DOHH2 (cell line): ENCODE measurements at regions not wholly inside any gene's neighbourhood (a gene's known extent, or its start where the extent isn't known, plus 50 kb on each side); places are given as distances from the start of the nearest gene placed in this dataset.

Experiments
- H3F3A ChIP-seq: fragments of 200-600 bp; sonication (generic), shearing (Covaris generic); 2 replicates; pipeline ENCODE4 v1.6.0; 2016; ENCODE audit warnings: antibody characterized with exemption, mild to moderate bottlenecking; ENCODE audit not compliant: control insufficient read depth, insufficient read depth
- H3K27ac ChIP-seq: fragments of 200-600 bp; sonication (generic); 2 replicates; pipeline ENCODE4 v1.5.1; 2014; ENCODE audit warnings: low read depth, mild to moderate bottlenecking, low read length, moderate library complexity
- H3K27me3 ChIP-seq: fragments of 200-600 bp; sonication (generic); 2 replicates; pipeline ENCODE4 v1.6.1; 2014; ENCODE audit warnings: mild to moderate bottlenecking, low read length, mixed read lengths; ENCODE audit not compliant: control insufficient read depth
- H3K36me3 ChIP-seq: fragments of 200-600 bp; sonication (generic); 2 replicates; pipeline ENCODE4 v1.6.1; 2014; ENCODE audit warnings: mild to moderate bottlenecking, low read length, moderate library complexity, mixed read lengths; ENCODE audit not compliant: control insufficient read depth
- H3K4me1 ChIP-seq: fragments of 200-600 bp; sonication (generic); 2 replicates; pipeline ENCODE4 v1.6.1; 2014; ENCODE audit warnings: mild to moderate bottlenecking, low read length, mixed read lengths; ENCODE audit not compliant: control insufficient read depth
- H3K4me2 ChIP-seq: fragments of 200-600 bp; sonication (generic); 2 replicates; pipeline ENCODE4 v1.6.0; 2014; ENCODE audit warnings: mild to moderate bottlenecking, low read length, moderate library complexity
- H3K4me3 ChIP-seq: fragments of 200-600 bp; sonication (generic); 2 replicates; pipeline ENCODE4 v1.5.1; 2014; ENCODE audit warnings: mild to moderate bottlenecking, low read length, mixed read lengths
- H3K79me2 ChIP-seq: fragments of 200-600 bp; sonication (generic); 2 replicates; pipeline ENCODE4 v1.6.1; 2014; ENCODE audit warnings: mild to moderate bottlenecking, low read length, mixed read lengths; ENCODE audit not compliant: control insufficient read depth
- H3K9me2 ChIP-seq: fragments of 200-600 bp; sonication (generic); replicated peaks from 2 replicates; pipeline ENCODE4 v1.6.1; 2014; ENCODE audit warnings: mild to moderate bottlenecking, low read length, mixed read lengths; ENCODE audit not compliant: control insufficient read depth
- H3K9me3 ChIP-seq: fragments of 200-600 bp; sonication (generic); 2 replicates; pipeline ENCODE4 v1.6.1; 2014; ENCODE audit warnings: antibody characterized with exemption, low read length, mixed read lengths; ENCODE audit not compliant: control insufficient read depth, insufficient read depth
- H4K20me1 ChIP-seq: fragments of 200-600 bp; sonication (generic); 2 replicates; pipeline ENCODE4 v1.6.0; 2014; ENCODE audit warnings: low read depth, mild to moderate bottlenecking, antibody characterized with exemption, low read length, moderate library complexity; ENCODE audit not compliant: control insufficient read depth, insufficient read depth
- CTCF ChIP-seq: fragments of 200-600 bp; sonication (generic); IDR thresholded peaks from one replicate; pipeline ENCODE4 v1.5.1; 2014; ENCODE audit warnings: antibody characterized with exemption, mild to moderate bottlenecking, low read depth, low read length; ENCODE audit not compliant: poor library complexity, severe bottlenecking
- EZH2phosphoT487 ChIP-seq: fragments of 200-600 bp; sonication (generic); IDR thresholded peaks from 2 replicates; pipeline ENCODE4 v1.6.1; 2017; ENCODE audit warnings: borderline replicate concordance, mild to moderate bottlenecking, antibody characterized with exemption, low read length, moderate library complexity, mixed read lengths

- H3K27ac ChIP-seq = no peak overlapping the region
- H3K27me3 ChIP-seq = no peaks in the 10 kb centered on the region
- H3K4me2 ChIP-seq = no peak overlapping the region
- no peak for TF ChIP-seq EZH2phosphoT487
- H3K9me3 ChIP-seq = no peaks in the 10 kb centered on the region
- no peaks in the 10 kb centered on the region for H3K36me3 ChIP-seq
- H3K9me2 ChIP-seq = no peaks in the 10 kb centered on the region
- no peak overlapping the region for H3K4me3 ChIP-seq
- no peaks in the 10 kb centered on the region for H3K4me1 ChIP-seq
- no peaks in the 10 kb centered on the region for H4K20me1 ChIP-seq
- H3F3A ChIP-seq = no peaks in the 10 kb centered on the region
- no peaks in the 10 kb centered on the region for H3K79me2 ChIP-seq
Measured at GRCh38 chr5:89417990-89418389, 535.0 kb upstream of the MEF2C start.

GRCh38 chr5:89417515-89417914 is 534.5 kb upstream of the MEF2C start:
- Histone ChIP-seq H3K4me3 (no peak overlapping the region), H3K36me3 (no peaks in the 10 kb centered on the region), H3K27me3 (no peaks in the 10 kb centered on the region), H3K79me2 (no peaks in the 10 kb centered on the region), H3K4me1 (no peaks in the 10 kb centered on the region), H3F3A (no peaks in the 10 kb centered on the region), H4K20me1 (no peaks in the 10 kb centered on the region), H3K4me2 (no peak overlapping the region), H3K9me2 (no peaks in the 10 kb centered on the region), H3K9me3 (no peaks in the 10 kb centered on the region), H3K27ac (no peak overlapping the region)
- TF ChIP-seq EZH2phosphoT487 (no peak), CTCF (no peak)

DNA sequence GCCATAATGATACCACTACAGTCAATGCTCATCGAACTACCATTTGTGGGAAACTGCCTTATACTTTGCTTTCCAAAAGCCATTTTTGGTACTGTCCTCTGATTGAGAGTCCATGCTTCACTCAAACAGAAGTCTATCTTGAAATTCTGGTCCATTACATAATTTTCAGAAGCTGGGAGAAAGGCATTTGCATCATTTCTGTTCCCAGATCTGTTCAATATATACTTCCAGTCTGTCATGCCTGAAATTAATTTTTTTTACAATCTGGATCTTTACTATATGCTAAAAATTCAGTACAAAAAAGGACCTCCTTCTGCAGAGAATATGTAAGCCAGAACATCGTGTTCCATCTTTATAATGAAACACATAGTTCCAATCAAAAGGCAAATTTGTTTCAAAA is 528.9 kb upstream of the MEF2C start:
- H3K4me1 ChIP-seq = no peaks in the 10 kb centered on the region

GRCh38 chr5:89407054-89407453 is 524.1 kb upstream of the MEF2C start:
- Histone ChIP-seq H4K20me1 (no peaks in the 10 kb centered on the region), H3K9me2 (no peaks in the 10 kb centered on the region), H3K27me3 (no peaks in the 10 kb centered on the region), H3F3A (no peaks in the 10 kb centered on the region), H3K9me3 (no peaks in the 10 kb centered on the region), H3K36me3 (no peaks in the 10 kb centered on the region), H3K4me2 (no peak overlapping the region), H3K27ac (no peak overlapping the region), H3K4me1 (no peaks in the 10 kb centered on the region), H3K4me3 (no peak overlapping the region), H3K79me2 (no peaks in the 10 kb centered on the region)
- TF ChIP-seq CTCF (no peak), EZH2phosphoT487 (no peak)

More for the DNA sequence above, 528.9 kb upstream of the MEF2C start:
- no peaks in the 10 kb centered on the region for H3F3A ChIP-seq
- no peaks in the 10 kb centered on the region for H3K27me3 ChIP-seq
- H3K9me2 ChIP-seq = no peaks in the 10 kb centered on the region
- no peaks in the 10 kb centered on the region for H3K36me3 ChIP-seq
- H3K4me3 ChIP-seq = no peak overlapping the region
- no peaks in the 10 kb centered on the region for H3K79me2 ChIP-seq
- H4K20me1 ChIP-seq = no peaks in the 10 kb centered on the region
- TF ChIP-seq EZH2phosphoT487 = no peak
- no peak for TF ChIP-seq CTCF
- H3K27ac ChIP-seq = no peak overlapping the region
- H3K4me2 ChIP-seq = no peak overlapping the region
- no peaks in the 10 kb centered on the region for H3K9me3 ChIP-seq
